SU-DHL-6 (cell line): ENCODE measurements at regions not wholly inside any gene's neighbourhood (a gene's known extent, or its start where the extent isn't known, plus 50 kb on each side); places are given as distances from the start of the nearest gene placed in this dataset.

Experiments
- H2AFZ ChIP-seq: fragments of 200-600 bp; sonication (generic); 2 replicates; pipeline ENCODE4 v1.6.1; 2014; ENCODE audit warnings: low read depth, mild to moderate bottlenecking, moderate library complexity, mixed read lengths, antibody characterized with exemption, low read length; ENCODE audit not compliant: severe bottlenecking
- H3F3A ChIP-seq: fragments of 200-600 bp; shearing (Covaris generic); 2 replicates; pipeline ENCODE4 v1.6.0; 2016; ENCODE audit warnings: antibody characterized with exemption, mild to moderate bottlenecking; ENCODE audit not compliant: insufficient read depth
- H3K27ac ChIP-seq: fragments of 200-600 bp; sonication (generic); 2 replicates; pipeline ENCODE4 v1.5.1; 2016; ENCODE audit warnings: low read depth, mild to moderate bottlenecking, low read length, moderate library complexity, mixed read lengths
- H3K27me3 ChIP-seq: fragments of 200-600 bp; sonication (generic), shearing (Covaris generic); 2 replicates; pipeline ENCODE4 v1.6.0; 2014; ENCODE audit warnings: mild to moderate bottlenecking, low read length
- H3K36me3 ChIP-seq: fragments of 200-600 bp; sonication (generic); 2 replicates; pipeline ENCODE4 v1.6.1; 2014; ENCODE audit warnings: mild to moderate bottlenecking, low read length, mixed read lengths
- H3K4me2 ChIP-seq: fragments of 300-600, 200-600 bp; shearing (Covaris generic), sonication (generic); 2 replicates; pipeline ENCODE4 v1.6.0; 2014; ENCODE audit warnings: low read length, low read depth, mild to moderate bottlenecking; ENCODE audit not compliant: poor library complexity, severe bottlenecking
- H3K4me3 ChIP-seq: fragments of 200-600 bp; sonication (generic); 2 replicates; pipeline ENCODE4 v1.5.1; 2014; ENCODE audit warnings: antibody characterized with exemption, low read length, mild to moderate bottlenecking, mixed read lengths; ENCODE audit not compliant: insufficient read depth, poor library complexity, severe bottlenecking
- H3K79me2 ChIP-seq: fragments of 200-600 bp; sonication (generic); 2 replicates; pipeline ENCODE4 v1.6.1; 2014; ENCODE audit warnings: mild to moderate bottlenecking, low read length, moderate library complexity; ENCODE audit not compliant: insufficient read depth
- H3K9ac ChIP-seq: fragments of 200-600 bp; sonication (generic); 2 replicates; pipeline ENCODE4 v1.7.0; 2014; ENCODE audit warnings: mild to moderate bottlenecking, low read length
- H3K9me2 ChIP-seq: fragments of 200-600 bp; sonication (generic); replicated peaks from 2 replicates; pipeline ENCODE4 v1.6.1; 2014; ENCODE audit warnings: low read length; ENCODE audit not compliant: insufficient read depth
- H3K9me3 ChIP-seq: fragments of 200-600 bp; sonication (generic); 2 replicates; pipeline ENCODE4 v1.6.1; 2014; ENCODE audit warnings: low read length, mixed read lengths; ENCODE audit not compliant: insufficient read depth
- H4K20me1 ChIP-seq: fragments of 200-600 bp; sonication (generic); 2 replicates; pipeline ENCODE4 v1.6.1; 2014; ENCODE audit warnings: low read depth, mild to moderate bottlenecking, antibody characterized with exemption, low read length, moderate library complexity, mixed read lengths
- EZH2phosphoT487 ChIP-seq: fragments of 200-600 bp; sonication (generic), shearing (Covaris generic); conservative IDR thresholded peaks from 2 replicates; pipeline ENCODE4 v1.6.1; 2018; ENCODE audit warnings: mild to moderate bottlenecking, antibody characterized with exemption, low read length, moderate library complexity, mixed read lengths
- TF ChIP-seq, protein P1 (sequence below): fragments of 200-600 bp; sonication (generic); IDR thresholded peaks from one replicate; pipeline ENCODE4 v1.5.1; 2017; ENCODE audit warnings: antibody characterized with exemption, mild to moderate bottlenecking, low read length, moderate library complexity; ENCODE audit not compliant: insufficient read depth, poor library complexity, severe bottlenecking

GRCh38 chr14:88992011-88992410 is 167.6 kb downstream of the TTC8 start:
- Histone ChIP-seq H3K36me3 (no peaks in the 10 kb centered on the region), H2AFZ (no peak overlapping the region), H3F3A (no peaks in the 10 kb centered on the region), H3K9me2 (no peaks in the 10 kb centered on the region), H3K27me3 (no peaks in the 10 kb centered on the region), H3K27ac (no peak overlapping the region), H3K79me2 (no peaks in the 10 kb centered on the region), H3K9me3 (no peaks in the 10 kb centered on the region), H3K4me2 (no peak overlapping the region), H4K20me1 (no peaks in the 10 kb centered on the region), H3K4me3 (no peak overlapping the region), H3K9ac (no peak overlapping the region)
- TF ChIP-seq EZH2phosphoT487 = no peak
- TF ChIP-seq, protein P1, sequence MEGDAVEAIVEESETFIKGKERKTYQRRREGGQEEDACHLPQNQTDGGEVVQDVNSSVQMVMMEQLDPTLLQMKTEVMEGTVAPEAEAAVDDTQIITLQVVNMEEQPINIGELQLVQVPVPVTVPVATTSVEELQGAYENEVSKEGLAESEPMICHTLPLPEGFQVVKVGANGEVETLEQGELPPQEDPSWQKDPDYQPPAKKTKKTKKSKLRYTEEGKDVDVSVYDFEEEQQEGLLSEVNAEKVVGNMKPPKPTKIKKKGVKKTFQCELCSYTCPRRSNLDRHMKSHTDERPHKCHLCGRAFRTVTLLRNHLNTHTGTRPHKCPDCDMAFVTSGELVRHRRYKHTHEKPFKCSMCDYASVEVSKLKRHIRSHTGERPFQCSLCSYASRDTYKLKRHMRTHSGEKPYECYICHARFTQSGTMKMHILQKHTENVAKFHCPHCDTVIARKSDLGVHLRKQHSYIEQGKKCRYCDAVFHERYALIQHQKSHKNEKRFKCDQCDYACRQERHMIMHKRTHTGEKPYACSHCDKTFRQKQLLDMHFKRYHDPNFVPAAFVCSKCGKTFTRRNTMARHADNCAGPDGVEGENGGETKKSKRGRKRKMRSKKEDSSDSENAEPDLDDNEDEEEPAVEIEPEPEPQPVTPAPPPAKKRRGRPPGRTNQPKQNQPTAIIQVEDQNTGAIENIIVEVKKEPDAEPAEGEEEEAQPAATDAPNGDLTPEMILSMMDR = no peak

DNA sequence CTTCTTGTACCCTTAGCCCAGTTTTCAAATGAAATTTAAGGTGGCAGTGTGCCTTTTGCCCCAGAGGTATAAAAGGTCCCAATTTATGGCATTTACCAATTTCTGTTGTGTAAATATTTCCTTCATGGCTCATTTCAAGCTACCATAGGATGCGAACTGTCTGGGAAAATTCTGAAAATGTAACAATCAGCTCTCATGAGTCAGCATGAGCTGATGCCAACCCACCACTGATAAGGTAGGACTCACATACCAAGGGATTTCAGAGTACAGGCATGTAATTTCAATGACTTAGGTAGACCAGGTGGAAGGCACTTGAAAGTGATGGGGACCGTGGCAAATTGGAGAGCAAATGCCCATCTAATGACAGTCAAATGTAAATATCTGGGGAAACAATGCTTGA is 169.5 kb downstream of the TTC8 start:
- Histone ChIP-seq H3K9me2 (no peaks in the 10 kb centered on the region), H3K27ac (no peak overlapping the region), H3K4me2 (no peak overlapping the region), H4K20me1 (no peaks in the 10 kb centered on the region), H2AFZ (no peak overlapping the region), H3K9ac (no peak overlapping the region), H3K4me3 (no peak overlapping the region), H3F3A (no peaks in the 10 kb centered on the region), H3K27me3 (no peaks in the 10 kb centered on the region), H3K79me2 (no peaks in the 10 kb centered on the region), H3K9me3 (no peaks in the 10 kb centered on the region), H3K36me3 (no peaks in the 10 kb centered on the region)
- TF ChIP-seq EZH2phosphoT487 = no peak
- TF ChIP-seq, protein P1 = no peak

- Histone ChIP-seq H3K9me2 (no peaks in the 10 kb centered on the region), H4K20me1 (no peaks in the 10 kb centered on the region), H3K79me2 (no peaks in the 10 kb centered on the region), H2AFZ (no peak overlapping the region), H3K4me3 (no peak overlapping the region), H3K27ac (no peak overlapping the region), H3K9me3 (no peaks in the 10 kb centered on the region), H3K9ac (no peak overlapping the region), H3K36me3 (no peaks in the 10 kb centered on the region), H3K27me3 (no peaks in the 10 kb centered on the region), H3F3A (no peaks in the 10 kb centered on the region), H3K4me2 (no peak overlapping the region)
- no peak for TF ChIP-seq EZH2phosphoT487
- TF ChIP-seq, protein P1 = no peak
Observed at GRCh38 chr14:88995437-88996198, 171.2 kb downstream of the TTC8 start.
